GM19239 (cell line): ENCODE measurements at regions not wholly inside any gene's neighbourhood (a gene's known extent, or its start where the extent isn't known, plus 50 kb on each side); places are given as distances from the start of the nearest gene placed in this dataset.

ENCODE experiments used
- DNase-seq: peaks from one replicate; pipeline ENCODE4 v3.0.0; 2011; ENCODE audit warnings: low spot score; ENCODE audit not compliant: insufficient read length
- FAIRE-seq: peaks from 2 replicates; lab custom pipeline; 2011; peaks lifted over from hg19 to GRCh38; lab: Jason Lieb, UNC

- no peak for FAIRE-seq
- DNase-seq: no peak
Observed at GRCh38 chr2:71940695-71941094, 207.0 kb downstream of the CYP26B1 start.

GRCh38 chr2:71939588-71940535, 207.8 kb downstream of the CYP26B1 start:
- FAIRE-seq: no peak
- no peak for DNase-seq

GRCh38 chr2:71938659-71939587, 208.7 kb downstream of the CYP26B1 start:
- FAIRE-seq (no peak), DNase-seq (no peak)

- no peak for FAIRE-seq
- no peak for DNase-seq
Observed at GRCh38 chr2:71938108-71938507, 209.6 kb downstream of the CYP26B1 start.

GRCh38 chr2:71937396-71937795, 210.3 kb downstream of the CYP26B1 start:
- FAIRE-seq (no peak), DNase-seq (no peak)

- FAIRE-seq (no peak), DNase-seq (no peak)
Observed at GRCh38 chr2:71936076-71937030, 211.3 kb downstream of the CYP26B1 start.

- FAIRE-seq: no peak
Observed at GRCh38 chr2:71935262-71935848, 212.3 kb downstream of the CYP26B1 start.

GRCh38 chr2:71934595-71935261, 212.9 kb downstream of the CYP26B1 start:
- DNase-seq (no peak), FAIRE-seq (no peak)

More at GRCh38 chr2:71935262-71935848, 212.3 kb downstream of the CYP26B1 start:
- DNase-seq: no peak

GRCh38 chr2:71934320-71934593, 213.4 kb downstream of the CYP26B1 start:
- no peak for FAIRE-seq

GRCh38 chr2:71933467-71934319, 214.0 kb downstream of the CYP26B1 start:
- FAIRE-seq: no peak
- no peak for DNase-seq

More at GRCh38 chr2:71934320-71934593, 213.4 kb downstream of the CYP26B1 start:
- DNase-seq: no peak

- DNase-seq (no peak), FAIRE-seq (no peak)
Observed at GRCh38 chr2:71932780-71933466, 214.7 kb downstream of the CYP26B1 start.

- no peak for FAIRE-seq
- no peak for DNase-seq
Observed at GRCh38 chr2:71932037-71932779, 215.5 kb downstream of the CYP26B1 start.

GRCh38 chr2:71930049-71930681, 217.5 kb downstream of the CYP26B1 start:
- no peak for DNase-seq
- FAIRE-seq: no peak

GRCh38 chr2:71929482-71929772, 218.2 kb downstream of the CYP26B1 start:
- DNase-seq (no peak), FAIRE-seq (no peak)

GRCh38 chr2:71928734-71929481, 218.8 kb downstream of the CYP26B1 start:
- FAIRE-seq: no peak
- DNase-seq: no peak
